ENCODE measurements at regions not wholly inside any gene's neighbourhood (a gene's known extent, or its start where the extent isn't known, plus 50 kb on each side); places are given as distances from the start of the nearest gene placed in this dataset.

DNA sequence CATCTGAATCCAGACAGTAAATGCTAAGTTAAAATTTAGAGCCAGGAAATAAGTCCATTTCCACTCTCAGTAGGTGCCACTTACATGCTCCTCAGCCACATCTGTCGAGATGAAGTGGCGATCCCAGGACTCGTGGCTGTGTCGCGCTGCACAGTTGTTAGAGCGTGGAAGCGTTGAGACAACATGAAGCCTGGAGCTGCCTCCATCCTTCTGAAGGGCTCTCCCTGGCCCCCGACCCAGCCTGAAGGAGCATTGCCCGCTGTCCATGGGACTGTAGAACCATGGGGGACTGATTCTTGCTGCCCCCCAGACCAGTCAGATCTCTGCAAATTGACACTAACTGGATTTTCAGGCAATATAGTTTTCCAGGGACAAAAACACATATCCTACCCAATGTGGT, 58.9 kb downstream of the IRX1 start:
- no peak for DNase-seq (ENCODE audit: low read depth)

DNA sequence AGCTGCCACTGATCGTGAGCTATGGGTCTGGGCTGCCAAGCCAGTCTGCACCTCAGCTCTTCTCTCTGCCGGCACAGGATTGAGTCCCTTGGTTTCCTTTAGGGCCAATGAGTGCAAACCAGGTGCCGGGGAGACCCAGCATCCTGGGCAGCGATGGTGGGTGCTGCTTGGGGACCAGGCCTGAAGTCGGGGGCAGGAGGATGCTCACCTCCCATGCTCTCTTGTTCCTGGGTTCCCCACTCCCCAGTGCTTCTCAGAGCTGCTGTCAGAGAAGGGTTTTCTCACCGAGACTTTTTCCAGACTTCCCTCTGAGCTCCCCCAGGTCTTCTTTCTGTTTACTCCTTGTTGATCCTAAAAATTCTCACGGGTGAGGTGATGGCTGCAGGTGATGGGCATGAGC, 61.2 kb downstream of the IRX1 start:
- no peak for DNase-seq (ENCODE audit: low read depth)

DNA sequence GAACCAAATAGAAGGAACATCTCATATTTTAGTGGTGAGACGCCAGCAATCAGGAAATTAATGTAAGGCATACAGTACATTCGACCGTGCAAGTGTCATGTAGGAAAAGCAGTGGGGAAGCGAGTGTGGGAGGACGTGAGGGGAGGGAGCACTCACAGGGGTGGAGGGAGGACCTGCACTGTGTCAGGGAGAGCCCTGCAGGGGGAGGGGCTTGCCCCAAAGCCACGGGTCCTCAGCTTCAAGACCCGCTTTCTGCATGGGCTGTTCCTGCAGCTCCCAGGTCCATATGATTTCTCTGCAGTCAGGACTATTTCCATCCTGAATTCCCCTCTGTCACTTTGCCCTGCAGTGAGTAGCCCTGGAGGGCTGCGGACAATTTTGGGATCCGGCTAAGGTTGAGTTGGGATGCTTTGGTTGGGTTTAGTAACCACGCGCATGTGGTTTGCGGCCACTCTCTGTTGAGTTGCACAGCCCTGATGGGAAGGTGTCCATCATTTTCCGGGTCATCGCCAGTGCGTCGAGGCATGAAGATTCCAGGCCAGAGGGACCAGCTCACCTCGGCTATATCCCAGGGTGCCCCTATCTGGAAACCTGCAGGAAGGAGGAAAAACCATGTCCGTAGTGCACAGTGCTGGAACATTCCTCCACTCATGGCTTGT, 61.9 kb downstream of the IRX1 start:
- no peak for DNase-seq (ENCODE audit: low read depth)

DNA sequence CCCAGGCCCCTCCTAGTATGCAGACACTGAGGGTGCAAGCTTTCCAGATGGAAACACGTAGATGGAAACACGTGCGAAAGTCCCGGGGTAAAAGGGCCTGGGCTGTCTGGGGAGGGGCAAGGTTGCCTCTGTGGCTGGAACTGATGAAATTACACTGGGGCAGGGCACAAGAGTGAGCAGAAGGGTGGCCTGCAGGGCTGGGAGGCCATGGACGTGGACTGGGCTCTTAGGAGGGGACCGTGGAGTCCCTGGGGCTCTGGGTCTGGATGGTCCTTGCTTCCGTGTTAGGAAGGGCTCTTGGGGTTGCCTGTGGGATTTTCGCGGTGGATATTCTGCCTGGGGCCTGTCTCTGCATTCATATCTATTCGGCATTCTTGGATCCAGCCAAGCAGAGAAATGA, 63.3 kb downstream of the IRX1 start:
- no peak for DNase-seq (ENCODE audit: low read depth)

DNA sequence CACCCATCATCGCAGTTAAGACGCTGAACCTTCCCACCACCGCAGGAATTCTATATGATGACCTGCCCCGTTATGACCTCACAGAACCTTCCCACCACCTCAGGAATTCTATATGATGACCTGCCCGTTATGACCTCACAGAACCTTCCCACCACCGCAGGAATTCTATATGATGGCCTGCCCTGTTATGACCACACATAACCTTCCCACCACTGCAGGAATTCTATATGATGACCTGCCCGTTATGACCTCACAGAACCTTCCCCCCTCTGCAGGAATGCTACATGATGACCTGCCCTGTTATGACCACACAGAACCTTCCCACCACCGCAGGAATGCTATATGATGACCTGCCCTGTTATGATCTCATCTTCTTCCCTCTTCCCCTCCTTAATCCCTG, 64.3 kb downstream of the IRX1 start:
- DNase-seq (ENCODE audit: low read depth), result no peak

DNA sequence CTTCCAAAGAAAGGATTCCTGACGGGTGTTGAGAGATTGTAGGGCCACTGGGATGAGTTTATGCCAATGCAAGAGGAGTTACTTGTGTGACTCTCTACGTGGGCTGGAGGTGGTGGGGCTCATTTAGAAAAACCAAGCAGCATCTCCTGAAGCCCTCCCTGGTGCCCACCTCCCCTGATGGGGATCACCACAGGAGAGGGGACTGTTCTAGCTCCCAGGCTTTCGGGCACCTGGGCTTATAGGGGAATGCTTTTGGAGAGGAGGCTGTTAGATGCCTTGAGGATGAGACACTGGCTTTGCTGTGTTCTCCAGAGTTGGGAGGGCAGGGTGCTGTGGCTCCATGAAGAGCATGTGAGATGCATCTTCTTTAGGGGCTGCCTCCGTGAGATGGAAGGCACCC, 65.0 kb downstream of the IRX1 start:
- DNase-seq (ENCODE audit: low read depth), result no peak

DNA sequence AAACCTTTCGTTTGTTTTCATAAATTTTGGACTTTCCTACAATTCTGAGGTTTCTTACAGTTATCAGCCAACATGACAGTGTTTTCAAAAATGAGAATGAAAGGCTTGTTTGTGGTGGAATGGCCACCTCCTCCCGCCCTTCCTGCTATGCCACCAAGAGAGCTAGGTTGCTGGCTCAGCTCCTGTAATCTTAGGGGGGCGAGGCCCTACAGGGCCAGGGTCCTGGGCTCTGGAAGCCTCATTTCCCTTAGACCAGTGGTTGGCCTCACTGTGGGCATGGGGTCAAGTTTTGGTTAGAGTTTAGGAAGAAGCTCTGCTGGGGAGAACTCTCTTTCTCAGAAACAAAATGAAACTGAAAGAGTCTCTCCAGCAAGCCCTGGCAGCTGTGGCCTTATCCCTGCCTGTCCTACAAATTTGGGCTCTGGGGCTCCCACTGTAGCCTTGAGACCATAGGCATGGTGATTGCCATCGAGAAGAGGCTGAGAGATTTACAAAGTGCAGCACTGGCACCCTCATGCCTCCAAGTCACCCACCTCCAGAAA, 66.2 kb downstream of the IRX1 start:
- DNase-seq (ENCODE audit: low read depth), result no peak

DNA sequence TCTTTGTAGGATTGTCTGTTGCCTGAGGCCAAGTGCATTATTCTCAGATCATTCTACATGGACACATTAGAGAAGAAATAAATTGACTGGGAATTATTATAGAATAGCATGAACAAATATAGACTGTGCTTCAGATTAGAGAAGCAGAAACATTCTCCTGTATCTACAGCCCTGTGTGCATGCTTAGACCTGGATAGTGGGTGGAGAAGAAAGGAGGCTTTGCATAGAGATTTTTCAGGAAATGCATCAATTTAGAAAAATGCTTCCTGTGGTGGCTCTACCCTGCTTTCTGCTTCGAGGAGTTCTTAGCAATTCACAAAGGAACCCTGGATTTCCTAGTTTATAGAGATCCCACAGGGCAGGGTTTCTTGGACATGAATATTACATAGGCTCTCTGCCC, 66.7 kb downstream of the IRX1 start:
- DNase-seq (ENCODE audit: low read depth), result no peak

DNA sequence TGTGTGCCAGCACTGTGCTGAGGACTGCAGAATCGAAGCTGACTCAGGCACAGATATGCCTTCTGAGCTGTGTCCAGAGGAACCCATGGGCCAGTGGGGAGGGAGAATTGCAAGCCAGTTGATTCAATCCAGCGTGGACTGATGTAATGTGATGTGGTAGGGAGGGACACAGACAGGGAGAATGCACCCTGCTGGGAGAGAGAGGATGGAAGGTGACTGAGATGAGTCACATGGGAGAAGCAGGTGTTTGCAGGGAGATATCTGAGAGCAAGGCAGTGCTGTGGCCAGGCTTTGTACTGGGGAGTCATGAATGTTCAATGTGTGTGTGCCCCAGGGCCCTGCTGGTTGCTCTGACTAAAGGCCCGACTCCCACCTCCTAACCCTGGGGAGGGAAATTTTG, 75.7 kb downstream of the IRX1 start:
- no peak for DNase-seq (ENCODE audit: low read depth)

DNA sequence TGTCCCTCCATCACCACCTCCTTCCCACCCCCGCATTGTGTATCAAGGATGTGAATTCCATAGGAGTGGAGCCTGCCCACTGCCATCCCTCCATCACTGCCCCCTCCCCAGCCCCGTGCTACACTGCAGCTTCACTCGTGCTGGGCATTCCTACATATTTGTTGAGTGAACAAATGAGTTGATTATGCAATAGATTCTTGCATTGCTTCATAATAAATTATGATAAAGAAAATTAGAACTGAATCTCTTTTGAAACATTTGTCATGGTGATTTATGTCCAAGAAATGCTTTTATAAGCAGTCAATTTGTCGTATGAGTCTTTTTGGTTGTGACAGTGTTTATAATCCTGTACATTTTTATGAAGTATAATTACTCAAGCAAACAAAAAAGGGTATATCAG, 83.2 kb downstream of the IRX1 start:
- no peak for DNase-seq (ENCODE audit: low read depth)

DNA sequence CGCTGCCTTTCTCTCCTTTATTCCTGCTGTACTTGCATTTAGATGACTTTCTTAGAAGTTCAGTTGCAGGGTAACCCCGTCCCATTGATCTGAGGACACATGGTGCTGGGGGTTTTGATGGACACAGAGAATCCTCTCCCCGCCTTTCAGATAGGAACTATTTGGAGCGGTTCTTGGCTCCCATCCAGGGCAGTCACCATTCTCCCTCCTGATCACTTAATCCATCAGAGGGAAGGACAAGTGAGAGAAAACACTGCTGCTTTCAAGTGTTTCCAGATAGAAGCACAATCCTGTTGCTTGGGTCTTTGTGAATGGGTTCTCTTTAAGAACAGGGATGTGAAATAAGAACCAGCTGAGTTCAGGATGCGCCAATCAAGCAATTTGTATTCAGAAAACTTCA, 85.2 kb downstream of the IRX1 start:
- no peak for DNase-seq (ENCODE audit: low read depth)

DNA sequence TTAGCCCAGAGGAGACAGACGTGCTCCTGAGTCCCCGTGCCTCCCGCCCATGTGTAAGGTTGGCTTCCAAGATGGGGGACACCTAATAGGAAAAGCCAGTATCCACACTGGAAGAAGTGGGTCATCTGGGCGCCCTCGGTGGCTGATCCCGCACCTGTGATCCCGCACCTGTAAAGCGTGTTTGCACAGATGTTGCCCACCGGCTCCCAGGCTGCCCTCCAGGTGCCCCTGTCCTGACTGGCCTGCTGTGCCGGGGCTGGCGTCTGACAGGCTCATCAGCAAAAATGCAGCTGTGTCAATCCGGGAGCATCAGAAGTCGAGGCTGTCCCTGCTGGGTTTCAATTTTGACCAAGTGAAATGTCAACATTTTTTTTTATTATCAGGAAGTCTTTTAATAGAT, 88.5 kb downstream of the IRX1 start:
- no peak for DNase-seq (ENCODE audit: low read depth)

DNA sequence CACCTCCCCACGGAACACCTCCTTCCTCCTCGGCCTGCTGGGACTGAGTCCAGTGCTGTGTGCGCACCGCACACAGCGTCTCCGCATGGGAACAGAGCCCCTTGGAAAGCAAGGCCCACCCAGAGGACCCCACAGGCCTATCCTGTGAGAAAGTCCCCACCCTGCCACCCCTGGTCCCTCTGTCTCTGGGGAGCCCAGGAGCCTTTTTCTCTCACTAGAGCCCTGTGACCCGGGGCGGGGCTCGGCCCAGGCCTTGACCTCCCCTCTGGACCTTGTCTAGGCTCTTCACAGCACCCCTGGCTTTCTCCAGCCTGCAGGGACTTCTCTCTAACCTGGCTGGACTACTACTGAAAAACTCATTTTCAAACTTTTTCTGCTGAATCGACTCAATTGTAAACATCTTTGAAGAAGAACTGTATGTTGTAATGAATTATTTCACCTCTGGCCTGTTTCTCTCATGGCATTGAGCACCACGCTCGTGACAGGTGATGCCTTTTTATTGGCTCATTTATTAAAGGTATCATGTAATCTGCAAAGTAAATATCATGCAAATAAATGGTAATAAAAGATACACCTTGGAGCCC, 89.2 kb downstream of the IRX1 start:
- DNase-seq (ENCODE audit: low read depth), result no peak

DNA sequence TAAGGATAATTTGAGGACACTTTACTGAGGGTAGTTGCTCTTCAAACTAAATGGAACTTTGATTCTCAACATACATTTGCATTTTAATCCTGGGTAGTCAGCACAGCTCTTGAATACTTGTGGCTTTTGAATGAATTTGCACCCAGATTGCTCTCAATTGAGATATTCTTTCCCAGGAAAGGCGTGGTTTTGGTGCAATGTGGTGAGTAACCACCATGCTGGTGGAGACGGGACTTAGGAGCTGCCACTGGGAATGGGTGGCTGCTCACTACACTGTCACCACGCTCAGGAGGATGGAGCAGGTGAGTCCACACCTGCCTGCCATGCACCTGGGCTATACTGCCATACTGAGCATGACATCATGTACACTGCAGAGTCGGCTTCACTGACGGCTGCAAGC, 99.2 kb downstream of the IRX1 start:
- DNase-seq (ENCODE audit: low read depth), result no peak

DNA sequence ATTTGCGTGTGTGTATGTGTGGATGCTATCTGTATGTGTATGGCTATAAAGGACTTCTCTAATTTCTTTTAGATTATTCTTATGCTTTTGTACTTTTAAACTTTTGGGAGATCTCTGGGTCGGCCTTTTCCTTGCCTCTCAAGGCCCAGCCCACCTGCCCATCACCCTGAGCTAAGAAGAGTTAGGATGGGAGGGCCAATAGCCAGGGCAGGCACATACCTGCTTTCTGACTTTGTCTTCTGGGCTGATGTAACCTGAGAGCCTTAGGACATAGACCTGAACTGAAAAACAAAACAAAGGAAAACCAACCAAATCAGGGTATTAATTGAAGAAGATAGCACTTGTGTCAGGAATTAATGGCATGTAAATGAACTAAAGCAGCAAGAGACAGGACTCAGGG, 100.2 kb downstream of the IRX1 start:
- no peak for DNase-seq (ENCODE audit: low read depth)

DNA sequence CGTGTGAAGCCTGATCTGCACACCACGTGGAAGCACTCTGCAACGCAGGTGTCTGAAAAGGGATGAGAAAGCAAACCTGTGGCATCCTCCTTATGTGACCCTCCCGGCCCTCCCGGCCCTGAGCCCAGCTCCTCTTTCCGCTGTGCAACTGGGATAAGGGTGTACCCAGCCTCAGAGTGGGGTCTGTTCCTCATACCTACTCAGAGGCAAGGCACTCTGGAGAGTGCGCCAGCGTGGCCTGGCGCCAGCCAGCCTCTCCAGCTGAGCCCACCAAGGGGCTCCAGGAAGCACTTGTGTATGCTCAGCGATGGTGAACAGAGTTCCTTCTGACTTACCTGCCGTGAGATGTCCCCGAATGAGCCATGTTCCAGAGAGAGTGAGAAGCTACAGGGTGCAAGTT, 102.8 kb downstream of the IRX1 start:
- DNase-seq (ENCODE audit: low read depth), result no peak

DNA sequence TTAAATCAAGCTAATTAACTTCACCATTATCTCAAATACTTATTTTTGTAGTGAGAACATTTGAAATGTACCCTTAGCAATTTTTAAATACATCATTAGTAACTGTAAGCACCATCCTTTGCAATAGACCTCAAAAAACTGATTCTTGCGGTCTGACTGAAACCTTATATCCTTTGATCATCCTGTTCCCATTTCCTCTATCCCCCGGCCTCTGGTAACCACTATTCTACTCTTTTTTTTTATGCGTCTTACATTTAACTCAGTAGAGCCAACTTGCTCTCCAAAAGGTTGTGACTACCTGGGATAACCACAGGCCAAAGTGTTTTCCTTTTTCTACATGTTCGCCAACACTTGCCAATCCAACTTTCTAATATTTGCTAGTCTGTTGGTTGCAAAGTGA, 106.1 kb downstream of the IRX1 start:
- no peak for DNase-seq (ENCODE audit: low read depth)

DNA sequence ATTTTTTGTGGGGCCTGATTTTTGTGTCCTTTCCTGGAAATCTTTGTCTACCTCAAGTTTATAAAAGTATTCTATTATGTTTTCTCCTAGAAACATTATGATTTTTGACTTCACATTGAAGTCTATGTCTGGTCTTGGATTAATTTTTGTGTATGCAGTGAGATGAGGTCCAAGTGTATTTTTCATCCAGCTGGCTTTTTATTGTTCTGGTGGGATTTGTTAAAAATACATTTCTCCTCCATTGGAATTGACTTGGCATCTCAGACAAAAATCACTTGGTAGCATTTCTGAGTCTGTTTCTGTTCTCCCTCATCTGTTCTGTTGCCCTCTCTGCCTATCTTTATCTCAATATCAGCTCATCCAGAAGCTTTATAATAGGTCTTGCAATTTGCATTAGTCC, 109.0 kb downstream of the IRX1 start:
- no peak for DNase-seq (ENCODE audit: low read depth)

DNA sequence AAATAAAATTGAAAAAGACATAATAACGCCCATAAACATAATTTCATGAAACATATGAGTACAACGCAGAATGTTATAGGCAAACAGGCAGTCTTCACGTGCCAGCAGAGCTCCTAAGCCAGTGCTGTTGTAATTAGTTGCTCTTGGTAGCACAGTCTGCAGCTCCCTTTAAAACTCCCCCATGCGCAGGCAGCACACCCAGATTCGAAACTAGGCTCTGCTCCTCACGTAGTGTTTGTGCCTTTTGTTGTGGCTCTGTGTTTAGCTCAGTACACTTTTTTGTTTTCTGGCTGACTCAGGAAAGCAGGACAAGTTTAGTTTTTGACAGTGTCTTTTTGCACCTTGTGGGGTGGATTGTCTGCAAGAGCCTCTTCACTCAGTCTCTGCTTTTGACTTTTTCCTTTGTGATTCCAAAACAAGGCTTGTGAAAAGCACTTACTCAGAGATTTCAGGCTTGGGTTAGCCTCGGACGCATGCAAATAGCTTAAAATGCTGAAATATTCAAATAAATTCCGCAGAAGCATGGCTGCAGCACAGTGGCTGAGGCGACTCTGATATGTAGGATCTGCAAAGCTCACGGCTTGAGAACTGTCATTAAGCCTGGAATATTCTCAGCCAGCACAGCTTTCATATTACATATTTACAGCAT, 113.6 kb downstream of the IRX1 start:
- no peak for DNase-seq (ENCODE audit: low read depth)

DNA sequence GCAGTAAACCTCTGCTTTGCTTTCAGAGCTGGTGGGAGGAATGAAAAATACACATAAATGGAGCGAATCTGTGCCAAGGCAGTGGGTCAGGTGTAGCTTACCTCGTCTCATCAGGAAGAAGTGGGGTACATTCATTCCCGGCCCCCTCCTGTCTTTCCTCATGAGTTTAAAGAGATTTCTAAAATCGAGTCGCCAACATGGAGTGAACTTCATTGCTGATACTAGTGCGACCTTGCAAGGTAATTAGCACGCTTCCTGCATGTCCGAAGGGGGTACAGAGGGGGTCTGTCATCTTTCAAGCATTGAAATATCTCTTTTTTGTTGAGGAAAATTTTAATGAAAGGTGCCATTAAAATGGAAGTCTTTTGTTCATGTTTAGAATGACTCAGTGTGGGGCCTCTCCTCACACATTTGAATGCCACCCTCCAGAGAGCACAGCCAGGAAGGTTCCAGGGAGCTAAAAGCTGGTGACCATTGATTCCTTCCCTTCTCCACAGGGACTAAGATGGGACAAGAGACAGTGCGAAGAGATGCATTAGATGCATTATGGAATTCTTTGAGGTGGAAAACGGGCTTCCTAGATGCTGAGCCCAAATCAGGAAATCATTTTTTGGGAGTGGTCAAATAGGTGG, 114.2 kb downstream of the IRX1 start:
- no peak for DNase-seq (ENCODE audit: low read depth)

DNA sequence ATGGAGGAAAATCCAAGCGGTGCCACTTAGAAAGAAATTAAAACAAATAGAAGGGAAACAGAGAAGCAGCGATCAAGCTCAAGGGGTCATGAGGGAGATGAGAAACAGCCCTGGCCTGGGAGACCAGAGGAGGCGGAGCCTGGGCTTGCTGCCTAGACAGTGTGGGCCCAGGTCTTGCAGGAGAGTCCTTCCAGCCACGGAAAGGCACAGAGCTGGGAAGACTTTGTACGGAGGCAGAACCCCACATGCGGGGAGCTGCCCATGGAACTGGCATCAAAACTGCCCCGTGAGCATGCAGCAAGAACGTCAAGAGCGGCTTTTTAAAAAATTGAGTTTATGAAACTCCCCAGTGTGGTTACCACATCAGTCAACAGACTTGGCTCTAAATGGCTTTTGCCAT, 119.4 kb downstream of the IRX1 start:
- DNase-seq (ENCODE audit: low read depth), result no peak

DNA sequence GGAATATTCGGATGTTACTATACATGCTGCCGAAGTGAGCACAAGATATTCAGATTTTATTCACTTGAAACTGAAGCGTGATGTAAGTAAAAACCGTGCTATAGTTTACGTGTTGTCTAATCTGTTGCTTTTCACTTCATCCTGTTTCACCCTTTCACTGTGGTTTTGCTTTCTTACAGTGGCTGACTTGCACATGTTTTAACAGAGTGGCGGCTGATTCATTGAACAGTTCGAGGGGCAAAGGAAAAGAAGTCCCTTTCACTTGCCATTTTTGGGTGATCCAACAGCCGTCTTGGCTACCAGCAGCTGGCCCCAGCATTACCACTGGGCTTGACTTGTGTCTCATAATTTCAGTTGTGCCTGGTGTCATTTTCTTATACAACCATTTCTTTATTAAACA, 134.0 kb downstream of the IRX1 start:
- no peak for DNase-seq (ENCODE audit: low read depth)

DNA sequence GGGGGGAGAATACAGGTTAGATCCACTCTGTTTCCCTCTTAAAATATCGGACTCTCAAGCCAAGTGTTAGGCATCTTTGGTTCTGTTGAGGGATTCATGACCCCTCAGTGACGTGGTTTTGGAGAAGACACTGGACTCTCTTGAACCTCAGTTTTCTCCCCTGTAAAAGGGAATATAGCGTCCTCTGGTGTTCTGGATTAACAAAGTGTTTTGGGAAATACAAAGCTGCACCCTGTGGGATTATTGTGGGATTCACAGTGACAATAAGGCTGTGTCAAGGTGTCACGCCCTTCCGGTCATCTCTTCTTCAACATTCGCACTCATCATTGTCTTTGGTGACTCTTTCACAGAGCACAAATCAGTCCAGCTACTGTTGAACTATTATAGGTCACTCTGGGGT, 139.0 kb downstream of the IRX1 start:
- no peak for DNase-seq (ENCODE audit: low read depth)

All from stimulated activated CD8-positive, alpha-beta memory T cell treated with anti-CD3 and anti-CD28 coated beads, Interleukin-7, amount 100 ng/mL, for 24 hours (primary cell).